ENCODE measurements at regions not wholly inside any gene's neighbourhood (a gene's known extent, or its start where the extent isn't known, plus 50 kb on each side); places are given as distances from the start of the nearest gene placed in this dataset.

- DNase-seq (no peak), ATAC-seq (no peak)
- TF ChIP-seq CTCF (IDR thresholded peaks at IDR 0.05), result no peak
- Histone ChIP-seq H3K4me1 (peaks cover 17% of the 10 kb centered on the region), H3K27ac (no peak overlapping the region), H3K36me3 (ENCODE audit: insufficient read depth in 1 of 2, low read depth in 1 of 2) (no peaks in the 10 kb centered on the region), H3K27me3 (ENCODE audit: insufficient read depth in 3 of 3, low read length in 2 of 3) (peaks cover 0 to 29% (median 2%) of the 10 kb centered on the region in 3 donors), H3K9me3 (no peaks in the 10 kb centered on the region), H3K4me3 (no peak overlapping the region)
- 18 to 27% (median 18%) methylated on average over 3 of the region's 3 CpGs for WGBS, 3 donors
- intact Hi-C loops (cut with DNase I), result no loop called here
Observed at GRCh38 chr14:93855737-93856136, 67.5 kb upstream of the PRIMA1 start.

- H3K4me3 ChIP-seq, result no peak overlapping the region
- WGBS, 3 donors, result 66 to 67% (median 67%) methylated on average over 2 of the region's 2 CpGs
- no peaks in the 10 kb centered on the region for H3K4me1 ChIP-seq
- H3K9me3 ChIP-seq, result no peaks in the 10 kb centered on the region
- no peak for DNase-seq
- no peak overlapping the region for H3K27ac ChIP-seq
- peaks cover 0 to 8% (median 3%) of the 10 kb centered on the region in 3 donors for H3K27me3 ChIP-seq (ENCODE audit: insufficient read depth in 3 of 3, low read length in 2 of 3)
- no peak for ATAC-seq
- H3K36me3 ChIP-seq (ENCODE audit: insufficient read depth in 1 of 2, low read depth in 1 of 2), result no peaks in the 10 kb centered on the region
- no peak for TF ChIP-seq CTCF (IDR thresholded peaks at IDR 0.05)
- intact Hi-C loops (cut with DNase I), result no loop called here
Observed at GRCh38 chr14:93847473-93847872, 59.2 kb upstream of the PRIMA1 start.

- DNase-seq, result no peak
- no peaks in the 10 kb centered on the region for H3K4me1 ChIP-seq
- no peak for ATAC-seq
- WGBS, 3 donors, result 74 to 81% (median 77%) methylated on average over 3 of the region's 3 CpGs
- H3K27ac ChIP-seq, result no peak overlapping the region
- TF ChIP-seq CTCF (IDR thresholded peaks at IDR 0.05), result no peak
- no peak overlapping the region for H3K4me3 ChIP-seq
- H3K36me3 ChIP-seq (ENCODE audit: insufficient read depth in 1 of 2, low read depth in 1 of 2), result no peaks in the 10 kb centered on the region
- no peaks in the 10 kb centered on the region for H3K27me3 ChIP-seq (ENCODE audit: insufficient read depth in 3 of 3, low read length in 2 of 3)
- intact Hi-C loops (cut with DNase I), result no loop called here
- no peaks in the 10 kb centered on the region for H3K9me3 ChIP-seq
Observed at GRCh38 chr14:93838238-93838637, 50.0 kb upstream of the PRIMA1 start.
